Skin epidermis (tissue), 12 donors: ENCODE measurements at regions not wholly inside any gene's neighbourhood (a gene's known extent, or its start where the extent isn't known, plus 50 kb on each side); places are given as distances from the start of the nearest gene placed in this dataset.
"Not testable (repeated sequence)": the region's sequence is repeated elsewhere in the genome, so short reads cannot be mapped to it uniquely, and the experiment has no call there.

Experiments used
- H3K27ac ChIP-seq, 21 experiments: fragments of 200-600 bp; sonication (generic) in 11 of 21; one replicate each; pipeline ENCODE4 v1.5.0; 2020; ENCODE audit warnings: mild to moderate bottlenecking in 3 of 21, inconsistent platforms in 2 of 21, moderate library complexity in 2 of 21
- H3K4me3 ChIP-seq, 7 experiments: fragments of 200-600 bp; sonication (generic) in 2 of 7; one replicate each; pipeline ENCODE4 v1.5.0; 2020; ENCODE audit warnings: inconsistent platforms in 2 of 7, mild to moderate bottlenecking in 2 of 7, moderate library complexity in 1 of 7

DNA sequence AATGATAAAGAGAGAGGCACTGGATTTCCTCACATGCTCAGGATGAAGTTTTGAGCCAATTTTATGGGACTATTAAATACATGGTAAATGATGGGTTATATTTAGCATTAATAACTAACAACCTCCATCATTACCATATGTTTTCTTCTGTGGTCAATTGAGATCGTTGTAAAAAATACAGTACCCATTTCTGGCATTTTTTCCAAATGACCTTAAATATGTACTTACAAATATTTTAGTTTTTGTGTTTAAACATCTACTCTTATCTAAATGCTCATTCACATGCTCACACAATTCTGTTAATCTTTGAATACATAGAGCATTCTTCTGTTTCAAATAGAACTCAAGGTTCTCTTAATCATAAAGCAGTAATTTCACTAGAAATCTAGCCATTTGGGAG is 330.0 kb upstream of the BRINP3 start:
- Histone ChIP-seq H3K27ac (no peak overlapping the region), H3K4me3 (no peak overlapping the region)

DNA sequence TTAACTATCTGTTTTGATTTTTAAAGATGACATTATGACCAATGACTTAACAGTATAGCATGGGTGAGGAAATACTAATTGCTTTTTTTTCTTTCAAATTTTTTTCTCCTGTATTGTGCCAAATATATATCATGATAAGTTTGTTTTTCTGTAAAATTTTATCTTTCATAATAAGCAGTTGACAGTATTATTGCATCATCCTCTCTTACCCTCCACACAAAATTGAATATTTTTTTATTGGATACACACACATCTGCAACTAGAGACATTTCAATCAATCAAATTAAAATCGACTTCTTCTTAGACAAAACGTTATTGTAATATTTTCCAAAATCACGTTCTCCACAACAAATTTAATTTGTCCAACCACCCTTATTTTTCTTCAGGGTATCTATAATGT is 330.4 kb upstream of the BRINP3 start:
- no peak overlapping the region for H3K4me3 ChIP-seq
- H3K27ac ChIP-seq: no peak overlapping the region

DNA sequence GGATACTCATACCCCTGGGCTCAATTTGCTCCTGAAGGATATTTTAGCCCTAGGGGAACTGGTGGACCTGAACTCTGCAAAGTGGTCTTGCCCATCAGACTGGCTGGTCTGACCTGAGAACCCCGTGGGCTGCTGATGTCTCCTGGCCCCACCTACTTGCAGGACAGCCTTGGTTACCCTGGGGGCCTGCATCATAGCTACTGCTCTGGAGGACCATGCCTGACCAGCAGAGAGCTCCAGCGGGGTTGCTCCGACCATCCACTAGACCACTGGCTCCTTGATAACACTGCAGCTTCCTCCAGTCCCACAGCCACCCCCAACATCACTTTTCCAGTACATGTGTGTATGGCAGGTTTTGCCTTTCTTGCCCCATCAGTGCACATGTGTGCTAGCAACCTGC is 331.6 kb upstream of the BRINP3 start:
- Histone ChIP-seq H3K27ac (no peak overlapping the region), H3K4me3 (no peak overlapping the region)

DNA sequence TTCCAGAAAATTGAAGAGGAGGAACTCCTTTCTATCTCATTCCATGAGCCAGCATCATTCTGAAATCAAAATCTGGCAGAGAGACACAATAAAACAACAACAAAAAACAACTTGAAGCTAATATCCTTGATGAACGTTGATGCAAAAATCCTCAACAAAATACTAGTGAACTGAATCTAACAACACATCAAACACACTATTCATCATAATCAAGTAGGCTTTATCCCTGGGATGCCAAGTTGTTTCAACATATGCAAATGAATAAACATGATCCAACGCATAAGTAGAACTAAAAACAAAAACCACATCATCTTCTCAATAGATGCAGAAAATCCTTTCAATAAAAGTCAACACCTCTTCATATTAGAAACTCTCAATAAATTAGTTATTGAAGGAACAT is 335.3 kb upstream of the BRINP3 start:
- Histone ChIP-seq H3K4me3 (no peak overlapping the region), H3K27ac (no peak overlapping the region)

DNA sequence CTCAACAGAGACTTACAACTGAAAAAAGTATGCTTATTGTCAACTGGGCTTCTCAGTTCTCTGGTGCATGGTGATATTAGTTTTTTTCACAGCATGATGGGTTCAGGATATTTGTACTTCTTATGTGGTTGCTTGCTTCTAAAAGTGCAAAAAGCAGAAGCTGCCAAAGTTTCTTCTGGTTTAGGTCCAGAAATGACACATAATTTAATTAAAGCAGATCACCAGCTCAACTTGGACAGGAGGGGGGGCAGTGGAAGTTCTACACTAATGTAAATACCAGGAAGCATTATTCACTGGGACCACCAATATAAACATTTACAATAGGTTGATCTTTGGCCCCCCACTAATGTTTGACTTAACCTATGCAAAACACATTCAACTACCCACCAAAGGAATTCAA is 354.8 kb upstream of the BRINP3 start:
- Histone ChIP-seq H3K4me3 (no peak overlapping the region), H3K27ac (no peak overlapping the region)

DNA sequence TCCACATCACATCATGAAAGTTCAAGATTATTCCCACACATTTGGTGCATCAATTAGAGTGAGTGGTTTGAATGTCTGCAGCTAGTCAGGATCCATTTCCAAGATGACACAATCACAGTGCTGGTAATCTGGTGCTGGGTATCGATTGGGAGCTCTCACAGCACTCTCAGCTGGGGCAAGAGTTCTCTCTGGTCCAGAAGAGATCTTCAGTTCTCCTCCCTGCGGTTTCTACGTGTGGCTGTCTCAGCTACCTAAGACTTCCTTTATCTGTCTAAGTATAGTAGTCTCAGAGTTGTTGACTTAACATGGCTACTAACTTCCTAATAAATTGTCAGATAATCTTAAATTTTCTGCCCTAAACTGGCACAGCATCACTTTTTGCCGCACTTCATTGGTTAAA is 358.0 kb upstream of the BRINP3 start:
- Histone ChIP-seq H3K4me3 (no peak overlapping the region), H3K27ac (no peak overlapping the region)

DNA sequence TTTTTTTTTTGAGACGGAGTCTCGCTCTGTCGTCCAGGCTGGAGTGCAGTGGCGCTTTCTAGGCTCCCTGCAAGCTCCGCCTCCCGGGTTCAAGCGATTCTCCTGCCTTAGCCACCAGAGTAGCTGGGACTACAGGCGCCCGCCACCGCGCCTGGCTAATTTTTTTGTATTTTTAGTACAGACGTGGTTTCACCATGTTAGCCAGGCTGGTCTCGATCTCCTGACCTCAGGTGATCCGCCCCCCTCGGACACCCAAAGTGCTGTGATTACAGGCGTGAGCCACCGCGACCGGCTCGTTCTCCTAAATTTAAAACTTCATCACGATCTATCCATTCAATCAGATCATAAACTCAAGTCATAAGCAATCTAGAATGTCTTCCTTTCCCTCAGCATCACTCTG is 359.5 kb upstream of the BRINP3 start:
- H3K27ac ChIP-seq, H3K4me3 ChIP-seq: not testable (repeated sequence)

DNA sequence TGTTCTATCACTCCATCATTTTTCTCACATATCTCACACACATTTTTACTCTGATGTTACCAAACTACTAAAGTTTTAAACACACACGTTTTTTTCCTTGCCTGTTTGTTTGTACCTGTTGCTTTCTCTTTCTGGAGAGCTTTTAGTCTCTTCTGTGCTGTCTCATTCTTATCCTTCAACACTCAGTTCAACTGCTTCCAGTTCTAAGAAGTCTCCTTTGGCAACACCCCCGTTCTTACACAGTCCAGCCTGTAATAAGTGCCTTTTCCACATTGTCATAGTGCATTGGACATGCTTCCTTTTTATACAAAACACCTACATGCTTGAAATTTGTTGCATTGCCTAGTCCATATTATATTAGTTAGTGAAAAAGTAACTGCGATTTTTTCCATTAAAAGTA is 360.2 kb upstream of the BRINP3 start:
- Histone ChIP-seq H3K4me3 (no peak overlapping the region), H3K27ac (no peak overlapping the region)

DNA sequence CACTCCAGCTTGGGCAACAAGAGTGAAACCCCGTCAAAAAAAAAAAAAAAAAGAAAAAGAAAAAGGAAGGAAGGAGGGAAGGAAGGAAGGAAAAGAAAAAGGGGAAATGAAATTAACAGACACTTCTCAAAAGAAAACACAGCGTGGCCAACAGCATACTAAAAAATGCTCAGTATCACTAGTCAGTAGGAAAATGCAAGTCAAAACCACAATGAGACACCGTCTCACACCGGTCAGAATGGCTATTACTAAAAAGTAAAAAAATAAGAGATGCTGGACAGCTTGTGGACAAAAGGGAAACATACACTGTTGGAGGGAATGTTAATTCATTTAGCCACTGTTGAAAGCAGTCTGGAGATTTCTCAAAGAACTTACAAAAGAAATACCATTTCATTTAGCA is 369.5 kb upstream of the BRINP3 start:
- H3K4me3 ChIP-seq: no peak overlapping the region

DNA sequence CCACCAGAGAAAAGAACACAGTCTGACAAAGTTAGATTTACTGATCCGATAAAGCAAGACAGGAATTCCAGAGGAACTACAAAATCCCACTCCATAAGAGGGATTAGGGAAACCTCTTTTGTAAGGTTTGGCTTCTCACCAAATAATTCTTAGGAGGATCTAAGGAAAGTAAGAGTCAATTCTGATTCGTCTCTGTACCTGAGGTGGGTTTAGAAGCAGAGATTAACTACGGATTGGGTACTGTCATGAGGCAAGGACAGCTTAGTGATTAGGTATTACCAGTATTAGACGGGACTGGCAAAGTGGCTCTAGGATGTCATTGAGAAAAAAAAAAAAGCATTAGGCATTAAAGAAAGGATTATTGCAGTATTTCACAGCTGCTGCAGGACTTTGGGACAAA is 371.7 kb upstream of the BRINP3 start:
- Histone ChIP-seq H3K4me3 (no peak overlapping the region), H3K27ac (no peak overlapping the region)

More for the DNA sequence above, 369.5 kb upstream of the BRINP3 start:
- H3K27ac ChIP-seq: no peak overlapping the region

DNA sequence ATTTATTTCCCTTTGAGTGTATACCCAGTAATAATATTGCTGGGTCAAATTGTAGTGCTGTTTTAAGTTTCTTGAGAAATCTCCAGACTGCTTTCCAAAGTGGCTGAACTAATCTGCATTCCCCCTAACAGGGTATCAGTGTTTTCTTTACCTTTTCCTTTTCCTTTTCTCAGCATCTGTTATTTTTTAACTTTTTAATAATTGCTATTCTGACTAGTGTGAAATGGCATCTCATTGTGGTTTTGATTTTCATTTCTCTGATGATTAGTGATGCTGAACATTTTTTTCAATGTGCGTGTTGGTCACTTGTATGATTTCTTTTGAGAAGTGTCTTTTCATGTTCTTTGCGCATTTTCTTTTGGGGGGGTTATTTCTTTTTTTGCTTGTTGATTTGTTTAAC is 374.9 kb upstream of the BRINP3 start:
- Histone ChIP-seq H3K4me3 (no peak overlapping the region), H3K27ac (no peak overlapping the region)

DNA sequence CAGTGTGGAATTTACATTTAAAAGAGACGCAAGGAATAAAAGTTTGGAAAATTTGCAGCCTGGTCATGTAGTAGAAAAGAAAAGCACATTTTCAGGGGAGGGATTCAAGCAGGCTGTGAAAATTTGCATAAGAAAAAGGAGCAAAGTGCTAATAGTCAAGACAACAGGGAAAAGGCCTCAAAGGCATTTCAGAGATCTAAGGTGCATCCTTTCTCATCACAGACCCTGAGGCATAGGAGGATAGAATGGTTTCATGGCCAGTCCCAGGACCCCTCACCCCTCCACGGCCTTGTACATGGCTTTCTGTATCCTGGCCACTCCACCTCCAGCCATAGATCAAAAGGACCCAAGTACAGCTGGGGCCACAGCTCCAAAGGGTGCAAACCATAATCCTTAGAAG is 380.5 kb upstream of the BRINP3 start:
- no peak overlapping the region for H3K4me3 ChIP-seq
- H3K27ac ChIP-seq: no peak overlapping the region

DNA sequence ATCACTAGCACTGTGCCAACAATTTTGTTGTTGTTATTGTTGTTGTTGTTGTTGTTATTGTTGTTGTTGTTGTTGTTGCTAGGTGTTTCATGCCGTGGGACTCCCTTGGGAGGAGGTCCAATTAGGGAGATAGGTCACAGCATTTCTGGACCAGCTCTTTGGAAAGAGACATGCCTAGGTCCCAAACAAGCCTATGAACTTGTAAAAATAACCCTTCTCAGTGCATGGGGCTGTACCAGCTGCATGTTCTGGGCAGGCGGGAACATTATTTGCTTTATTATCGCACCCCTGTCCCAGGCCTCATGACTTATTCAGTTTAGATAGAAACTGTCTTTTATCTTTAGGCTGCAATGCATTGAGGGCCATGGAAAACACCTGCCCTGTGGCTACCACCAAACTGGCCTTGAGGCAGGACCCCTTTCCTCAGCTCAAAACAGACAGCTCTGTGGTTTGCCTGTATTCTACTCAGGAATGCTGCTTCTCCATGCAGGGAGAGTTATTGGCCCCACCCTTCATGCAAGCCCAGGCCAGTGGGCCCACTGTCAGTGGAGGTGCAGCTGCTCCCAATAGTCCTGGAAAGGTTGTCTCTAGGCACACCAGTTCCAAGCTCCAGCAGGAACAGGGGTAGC is 386.5 kb upstream of the BRINP3 start:
- H3K4me3 ChIP-seq: no peak overlapping the region
- no peak overlapping the region for H3K27ac ChIP-seq

DNA sequence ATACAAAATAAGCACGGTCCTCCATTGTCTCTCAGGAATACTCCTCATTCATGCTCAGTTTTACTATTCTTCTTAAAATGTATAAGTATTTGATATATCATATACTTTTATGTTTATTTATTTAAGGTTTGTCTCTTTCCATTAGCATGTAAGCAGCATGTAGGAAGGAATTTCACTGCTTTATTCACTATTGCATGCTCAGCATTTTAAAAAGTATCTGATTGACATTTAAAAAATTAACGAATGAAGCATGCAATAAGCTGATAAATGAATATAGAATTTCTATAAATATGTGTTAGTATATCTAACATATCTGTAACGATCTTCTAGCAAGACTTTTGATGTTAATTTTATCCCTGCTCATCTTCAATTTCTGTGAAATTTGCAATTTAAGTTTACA is 402.7 kb upstream of the BRINP3 start:
- H3K4me3 ChIP-seq: no peak overlapping the region
- H3K27ac ChIP-seq: no peak overlapping the region

DNA sequence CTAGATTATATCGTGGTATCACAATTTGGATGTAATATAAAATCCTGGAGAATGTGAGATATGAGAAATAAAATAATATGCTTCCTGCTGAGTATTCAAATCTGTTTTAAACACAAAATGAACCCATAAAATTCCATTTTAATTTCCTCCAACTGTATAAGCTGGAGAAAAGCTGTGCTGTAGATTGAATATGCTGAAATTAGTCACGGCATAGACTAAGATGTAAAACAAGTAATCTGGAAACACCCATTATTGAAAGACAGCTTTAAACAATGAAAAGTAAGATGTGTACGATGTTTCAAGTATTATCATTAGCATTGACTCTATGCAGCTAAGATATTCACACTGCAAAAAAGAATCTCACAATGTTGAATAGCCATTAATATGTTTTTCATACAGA is 403.4 kb upstream of the BRINP3 start:
- Histone ChIP-seq H3K27ac (no peak overlapping the region), H3K4me3 (no peak overlapping the region)

DNA sequence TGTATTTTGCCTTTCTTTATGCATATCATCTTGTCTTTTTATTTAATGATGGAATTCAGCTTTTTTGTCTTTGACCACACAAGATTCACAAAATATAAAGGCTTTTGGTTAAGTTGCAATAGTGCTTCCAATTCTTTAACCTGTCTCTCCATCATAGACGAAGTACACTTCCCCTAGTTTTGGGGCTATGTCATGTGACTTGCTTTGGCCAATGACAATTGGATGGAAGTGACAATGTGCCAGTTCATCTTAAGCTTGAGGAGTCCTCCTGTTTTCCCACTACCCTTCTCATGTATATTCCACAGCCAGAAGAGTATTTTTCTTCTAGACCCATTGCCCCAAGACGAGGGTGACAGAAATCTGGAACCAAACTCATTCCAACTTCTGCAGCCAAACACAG is 419.6 kb upstream of the BRINP3 start:
- no peak overlapping the region for H3K4me3 ChIP-seq
- H3K27ac ChIP-seq: no peak overlapping the region

DNA sequence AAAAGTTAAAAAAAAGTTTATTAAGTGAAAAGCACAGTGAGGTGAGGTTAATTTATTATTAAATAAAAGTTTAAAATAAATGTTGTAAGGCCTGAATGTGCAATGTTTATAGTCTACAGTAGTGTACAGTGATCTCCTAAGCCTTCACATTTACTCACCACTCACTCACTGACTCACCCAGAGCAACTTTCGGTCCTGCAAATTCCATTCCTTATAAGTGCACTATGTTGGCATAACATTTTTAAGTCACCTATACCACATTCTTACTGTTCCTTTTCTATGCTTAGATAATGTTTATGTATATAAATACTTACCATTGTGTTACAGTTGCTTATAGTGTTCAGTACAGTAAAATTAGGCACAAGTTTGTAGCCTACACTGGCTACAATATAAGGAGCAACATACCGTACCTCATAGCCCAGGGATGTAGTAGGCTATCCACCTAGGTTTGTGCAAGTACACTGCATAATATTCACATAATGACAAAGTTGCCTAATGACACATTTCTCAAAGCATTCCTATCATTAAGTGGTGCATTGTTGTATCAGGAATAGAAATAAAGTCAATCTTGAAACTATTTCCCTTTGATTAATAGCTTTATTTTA is 426.5 kb upstream of the BRINP3 start:
- H3K27ac ChIP-seq: no peak overlapping the region
- H3K4me3 ChIP-seq: no peak overlapping the region

DNA sequence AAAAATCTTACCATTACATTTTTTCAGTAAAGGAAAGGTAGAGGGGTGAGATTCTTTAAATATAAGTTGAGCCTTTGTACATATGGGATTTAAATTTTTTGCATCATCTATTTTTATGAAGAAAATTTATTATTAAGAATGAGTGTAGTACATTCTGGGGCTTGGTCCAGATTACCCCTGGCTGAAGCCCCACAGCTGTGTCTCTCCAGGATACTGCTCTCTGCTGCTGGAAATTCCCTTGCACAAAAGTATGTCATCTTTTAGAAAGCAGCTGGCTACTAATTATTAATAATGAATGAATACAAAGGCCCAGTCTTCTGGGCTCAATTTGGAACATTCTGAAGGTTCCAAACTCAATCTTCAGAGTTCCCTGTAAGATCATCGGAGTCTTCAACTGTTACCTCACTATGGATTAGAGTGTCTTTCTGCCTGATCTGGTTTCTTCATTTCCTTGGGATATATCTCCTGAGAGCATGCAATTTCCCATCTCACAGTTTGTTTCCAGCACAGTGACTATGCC is 428.6 kb upstream of the BRINP3 start:
- no peak overlapping the region for H3K27ac ChIP-seq
- no peak overlapping the region for H3K4me3 ChIP-seq

DNA sequence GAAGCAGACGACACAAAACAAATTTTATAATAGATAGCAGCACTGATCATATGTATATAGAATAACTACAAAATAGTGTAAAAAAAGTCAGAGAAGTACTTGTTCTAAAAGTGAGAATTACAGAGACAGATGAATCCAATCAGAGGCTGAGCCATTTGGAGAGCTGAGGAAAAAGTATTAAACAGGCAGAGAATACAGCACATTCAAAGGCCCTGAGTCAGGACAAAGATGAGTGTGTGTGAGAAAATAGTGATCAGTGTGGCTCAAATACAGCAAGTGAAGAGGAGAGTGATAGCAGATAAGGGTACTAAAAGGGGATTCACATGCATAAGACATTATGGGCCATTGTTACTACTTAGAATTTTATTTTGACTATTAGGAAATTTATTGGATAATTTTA is 430.6 kb upstream of the BRINP3 start:
- Histone ChIP-seq H3K4me3 (no peak overlapping the region), H3K27ac (no peak overlapping the region)

DNA sequence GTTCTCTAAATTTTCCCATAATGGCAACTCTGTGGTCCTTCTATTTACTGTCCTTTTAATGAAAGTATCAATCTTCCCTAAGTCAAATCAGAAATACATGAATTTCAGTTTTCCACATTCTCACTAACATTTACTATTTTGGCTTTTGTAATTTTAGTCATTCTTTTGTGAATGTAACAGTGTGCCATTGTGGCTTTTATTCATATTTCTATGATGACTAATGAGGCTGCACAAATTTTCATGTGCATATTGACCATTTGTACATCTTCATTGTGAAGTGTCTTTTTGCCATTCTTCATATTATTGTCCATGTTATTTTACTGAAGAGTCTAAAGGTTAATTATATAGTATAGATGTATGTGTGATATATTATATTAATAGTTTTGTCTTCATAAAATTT is 431.0 kb upstream of the BRINP3 start:
- H3K4me3 ChIP-seq: no peak overlapping the region
- H3K27ac ChIP-seq: no peak overlapping the region

DNA sequence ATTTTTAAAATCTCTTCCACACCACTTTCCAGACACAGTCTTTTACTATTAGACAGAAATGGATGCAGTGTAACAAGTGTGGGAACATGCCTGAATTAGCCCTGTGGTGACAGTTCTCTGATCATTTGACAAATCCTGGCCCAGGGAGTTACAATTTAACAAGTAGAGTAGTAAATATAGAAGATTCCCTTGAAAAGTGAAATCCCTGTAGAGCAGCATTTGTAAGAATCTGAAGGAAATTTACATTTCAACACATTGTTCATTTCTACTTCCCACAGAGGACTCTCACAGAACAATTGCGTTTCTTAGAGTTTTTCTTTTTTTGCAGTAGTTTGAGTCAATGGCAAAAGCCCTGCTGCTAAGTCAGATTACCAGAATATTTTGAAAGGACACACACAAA is 458.3 kb upstream of the BRINP3 start:
- H3K27ac ChIP-seq: no peak overlapping the region
- H3K4me3 ChIP-seq: no peak overlapping the region

DNA sequence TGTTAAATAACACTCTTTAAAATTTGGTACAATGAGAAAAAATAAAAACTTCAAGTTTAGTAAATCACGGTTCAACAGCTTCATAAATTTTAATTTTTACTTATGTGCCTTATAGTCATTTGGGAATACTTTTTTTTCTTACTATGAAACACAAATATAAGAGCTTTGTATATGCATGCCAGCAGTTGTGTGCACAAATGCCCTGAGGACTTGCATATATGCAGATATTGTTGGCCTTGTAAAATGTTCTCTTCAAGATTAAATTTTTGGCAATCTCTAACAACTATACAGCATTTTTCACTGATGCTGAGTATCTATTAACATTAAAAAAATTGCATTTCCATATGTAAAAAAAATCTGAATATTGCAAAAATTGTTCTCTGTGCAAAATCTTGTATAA is 458.7 kb upstream of the BRINP3 start:
- Histone ChIP-seq H3K27ac (no peak overlapping the region), H3K4me3 (no peak overlapping the region)
